Panc1 (cell line): ENCODE measurements at regions not wholly inside any gene's neighbourhood (a gene's known extent, or its start where the extent isn't known, plus 50 kb on each side); places are given as distances from the start of the nearest gene placed in this dataset.

Experiments used
- POLR2AphosphoS5 ChIP-seq: IDR thresholded peaks from 2 replicates; pipeline ENCODE4 v1.6.1; 2012; ENCODE audit warnings: mild to moderate bottlenecking, low read depth, low read length, moderate library complexity
- SIN3A ChIP-seq: IDR thresholded peaks from 2 replicates; pipeline ENCODE4 v1.6.1; 2012; ENCODE audit warnings: low read depth, mild to moderate bottlenecking, low read length, moderate library complexity, borderline replicate concordance; ENCODE audit not compliant: insufficient read depth
- TCF7L2 ChIP-seq: IDR thresholded peaks from 2 replicates; pipeline ENCODE4 v1.6.1; 2011; ENCODE audit warnings: mild to moderate bottlenecking, low read depth, low read length, inconsistent platforms
- TF ChIP-seq, protein P1 (sequence below): fragments of 450-650 bp; IDR thresholded peaks from 2 replicates; pipeline ENCODE4 v1.5.1; 2017; ENCODE audit warnings: mild to moderate bottlenecking
- TF ChIP-seq, protein P2 (sequence below), 2 experiments: IDR thresholded peaks; 2 replicates each; pipeline ENCODE4 v1.6.1; 2011 to 2012; ENCODE audit warnings: low read depth in 2 of 2, control low read depth in 1 of 2, low read length in 1 of 2, mild to moderate bottlenecking in 1 of 2, moderate library complexity in 1 of 2; ENCODE audit not compliant: insufficient read depth in 1 of 2

DNA sequence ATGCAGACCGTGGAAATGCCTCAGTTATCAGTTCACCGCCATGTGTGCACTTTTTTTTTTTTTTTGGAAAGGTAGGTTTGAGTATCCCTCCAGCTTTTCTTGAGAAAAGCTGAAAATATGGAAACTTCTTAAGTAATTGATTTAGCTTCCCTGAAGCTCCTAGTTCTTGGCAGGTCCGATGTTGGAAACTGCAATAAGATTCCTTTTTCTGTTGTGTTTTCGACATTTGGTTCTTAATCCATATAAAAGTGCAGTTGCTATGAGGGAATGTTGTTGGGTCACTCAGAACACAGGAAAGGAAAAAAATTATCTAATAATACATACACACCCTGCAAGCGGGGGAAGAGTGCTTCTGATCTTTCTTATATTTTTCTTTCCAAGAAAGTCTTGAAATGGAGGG is 665.2 kb downstream of the INHBA start:
- TF ChIP-seq, protein P1, sequence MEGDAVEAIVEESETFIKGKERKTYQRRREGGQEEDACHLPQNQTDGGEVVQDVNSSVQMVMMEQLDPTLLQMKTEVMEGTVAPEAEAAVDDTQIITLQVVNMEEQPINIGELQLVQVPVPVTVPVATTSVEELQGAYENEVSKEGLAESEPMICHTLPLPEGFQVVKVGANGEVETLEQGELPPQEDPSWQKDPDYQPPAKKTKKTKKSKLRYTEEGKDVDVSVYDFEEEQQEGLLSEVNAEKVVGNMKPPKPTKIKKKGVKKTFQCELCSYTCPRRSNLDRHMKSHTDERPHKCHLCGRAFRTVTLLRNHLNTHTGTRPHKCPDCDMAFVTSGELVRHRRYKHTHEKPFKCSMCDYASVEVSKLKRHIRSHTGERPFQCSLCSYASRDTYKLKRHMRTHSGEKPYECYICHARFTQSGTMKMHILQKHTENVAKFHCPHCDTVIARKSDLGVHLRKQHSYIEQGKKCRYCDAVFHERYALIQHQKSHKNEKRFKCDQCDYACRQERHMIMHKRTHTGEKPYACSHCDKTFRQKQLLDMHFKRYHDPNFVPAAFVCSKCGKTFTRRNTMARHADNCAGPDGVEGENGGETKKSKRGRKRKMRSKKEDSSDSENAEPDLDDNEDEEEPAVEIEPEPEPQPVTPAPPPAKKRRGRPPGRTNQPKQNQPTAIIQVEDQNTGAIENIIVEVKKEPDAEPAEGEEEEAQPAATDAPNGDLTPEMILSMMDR = no peak
- TF ChIP-seq TCF7L2 (no peak), SIN3A (no peak), POLR2AphosphoS5 (no peak)
- TF ChIP-seq, protein P2, sequence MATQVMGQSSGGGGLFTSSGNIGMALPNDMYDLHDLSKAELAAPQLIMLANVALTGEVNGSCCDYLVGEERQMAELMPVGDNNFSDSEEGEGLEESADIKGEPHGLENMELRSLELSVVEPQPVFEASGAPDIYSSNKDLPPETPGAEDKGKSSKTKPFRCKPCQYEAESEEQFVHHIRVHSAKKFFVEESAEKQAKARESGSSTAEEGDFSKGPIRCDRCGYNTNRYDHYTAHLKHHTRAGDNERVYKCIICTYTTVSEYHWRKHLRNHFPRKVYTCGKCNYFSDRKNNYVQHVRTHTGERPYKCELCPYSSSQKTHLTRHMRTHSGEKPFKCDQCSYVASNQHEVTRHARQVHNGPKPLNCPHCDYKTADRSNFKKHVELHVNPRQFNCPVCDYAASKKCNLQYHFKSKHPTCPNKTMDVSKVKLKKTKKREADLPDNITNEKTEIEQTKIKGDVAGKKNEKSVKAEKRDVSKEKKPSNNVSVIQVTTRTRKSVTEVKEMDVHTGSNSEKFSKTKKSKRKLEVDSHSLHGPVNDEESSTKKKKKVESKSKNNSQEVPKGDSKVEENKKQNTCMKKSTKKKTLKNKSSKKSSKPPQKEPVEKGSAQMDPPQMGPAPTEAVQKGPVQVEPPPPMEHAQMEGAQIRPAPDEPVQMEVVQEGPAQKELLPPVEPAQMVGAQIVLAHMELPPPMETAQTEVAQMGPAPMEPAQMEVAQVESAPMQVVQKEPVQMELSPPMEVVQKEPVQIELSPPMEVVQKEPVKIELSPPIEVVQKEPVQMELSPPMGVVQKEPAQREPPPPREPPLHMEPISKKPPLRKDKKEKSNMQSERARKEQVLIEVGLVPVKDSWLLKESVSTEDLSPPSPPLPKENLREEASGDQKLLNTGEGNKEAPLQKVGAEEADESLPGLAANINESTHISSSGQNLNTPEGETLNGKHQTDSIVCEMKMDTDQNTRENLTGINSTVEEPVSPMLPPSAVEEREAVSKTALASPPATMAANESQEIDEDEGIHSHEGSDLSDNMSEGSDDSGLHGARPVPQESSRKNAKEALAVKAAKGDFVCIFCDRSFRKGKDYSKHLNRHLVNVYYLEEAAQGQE (IDR thresholded peaks at IDR 0.05; ENCODE audit: insufficient read depth in 1 of 2, low read depth in 2 of 2, low read length in 1 of 2) = no peak
